ENCODE measurements at regions not wholly inside any gene's neighbourhood (a gene's known extent, or its start where the extent isn't known, plus 50 kb on each side); places are given as distances from the start of the nearest gene placed in this dataset.

DNA sequence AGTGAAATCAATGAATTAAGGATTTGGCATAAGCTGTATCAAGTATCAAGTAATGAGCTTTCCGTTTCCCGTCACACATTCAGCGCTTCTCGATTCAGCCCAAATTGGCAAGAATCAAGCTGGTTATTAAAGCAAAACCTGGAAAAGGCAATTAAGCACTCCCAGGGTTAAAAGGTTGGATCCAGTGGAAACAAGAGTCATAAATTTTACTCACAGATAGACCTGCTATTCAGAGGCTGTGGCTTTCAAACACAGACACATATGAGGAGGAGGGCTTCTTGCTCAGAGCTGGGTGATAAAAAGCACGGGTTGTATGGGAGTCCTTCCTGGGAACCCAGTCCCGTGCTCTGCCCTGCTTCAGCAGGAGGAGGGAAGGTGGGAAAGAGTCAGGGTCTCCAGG is 112.3 kb upstream of the CXCL14 start:
- Histone ChIP-seq H3K4me2 (no peak overlapping the region), H3K4me3 (no peak overlapping the region), H3K27ac (no peak overlapping the region), H3K4me1 (no peaks in the 10 kb centered on the region), H3K9me3 (no peaks in the 10 kb centered on the region)
- ChIA-PET CTCF (interaction anchor here (1.1 to 1.2 kb wide), 2 partner anchors 38 to 125 kb away, joined by 3 read pairs; no protein-coding TSS in a partner anchor), POLR2A (no interaction called here)
- no peak for DNase-seq (ENCODE audit: low read depth in 1 of 2, low spot score in 1 of 2)
- TF ChIP-seq, protein P1, sequence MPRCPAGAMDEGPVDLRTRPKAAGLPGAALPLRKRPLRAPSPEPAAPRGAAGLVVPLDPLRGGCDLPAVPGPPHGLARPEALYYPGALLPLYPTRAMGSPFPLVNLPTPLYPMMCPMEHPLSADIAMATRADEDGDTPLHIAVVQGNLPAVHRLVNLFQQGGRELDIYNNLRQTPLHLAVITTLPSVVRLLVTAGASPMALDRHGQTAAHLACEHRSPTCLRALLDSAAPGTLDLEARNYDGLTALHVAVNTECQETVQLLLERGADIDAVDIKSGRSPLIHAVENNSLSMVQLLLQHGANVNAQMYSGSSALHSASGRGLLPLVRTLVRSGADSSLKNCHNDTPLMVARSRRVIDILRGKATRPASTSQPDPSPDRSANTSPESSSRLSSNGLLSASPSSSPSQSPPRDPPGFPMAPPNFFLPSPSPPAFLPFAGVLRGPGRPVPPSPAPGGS (IDR thresholded peaks at IDR 0.05): no peak
- TF ChIP-seq NR3C1 (IDR thresholded peaks at IDR 0.05) (no peak), POLR2AphosphoS2 (conservative IDR thresholded peaks at IDR 0.05; ENCODE audit: low read length) (no peak), HOXB13 (CRISPR knock-in tag; IDR thresholded peaks at IDR 0.05; ENCODE audit: low read depth) (no peak), NPAS2 (CRISPR knock-in tag; IDR thresholded peaks at IDR 0.05; ENCODE audit: borderline replicate concordance) (no peak), POLR2A (IDR thresholded peaks at IDR 0.05; ENCODE audit: low read length) (no peak), ELK1 (IDR thresholded peaks at IDR 0.05; ENCODE audit: low read depth, low read length) (no peak), CEBPB (IDR thresholded peaks at IDR 0.05) (no peak), ZSCAN20 (CRISPR knock-in tag; IDR thresholded peaks at IDR 0.05) (no peak), ATOH8 (CRISPR knock-in tag; IDR thresholded peaks at IDR 0.05; ENCODE audit: low read depth) (no peak), GATA3 (IDR thresholded peaks at IDR 0.05; ENCODE audit: borderline replicate concordance) (no peak), MAFK (IDR thresholded peaks at IDR 0.05; ENCODE audit: partially characterized antibody) (no peak), KDM5A (IDR thresholded peaks at IDR 0.05) (no peak), BHLHE40 (IDR thresholded peaks at IDR 0.05; ENCODE audit: low read depth, low read length) (no peak)
- TF ChIP-seq, protein P2, sequence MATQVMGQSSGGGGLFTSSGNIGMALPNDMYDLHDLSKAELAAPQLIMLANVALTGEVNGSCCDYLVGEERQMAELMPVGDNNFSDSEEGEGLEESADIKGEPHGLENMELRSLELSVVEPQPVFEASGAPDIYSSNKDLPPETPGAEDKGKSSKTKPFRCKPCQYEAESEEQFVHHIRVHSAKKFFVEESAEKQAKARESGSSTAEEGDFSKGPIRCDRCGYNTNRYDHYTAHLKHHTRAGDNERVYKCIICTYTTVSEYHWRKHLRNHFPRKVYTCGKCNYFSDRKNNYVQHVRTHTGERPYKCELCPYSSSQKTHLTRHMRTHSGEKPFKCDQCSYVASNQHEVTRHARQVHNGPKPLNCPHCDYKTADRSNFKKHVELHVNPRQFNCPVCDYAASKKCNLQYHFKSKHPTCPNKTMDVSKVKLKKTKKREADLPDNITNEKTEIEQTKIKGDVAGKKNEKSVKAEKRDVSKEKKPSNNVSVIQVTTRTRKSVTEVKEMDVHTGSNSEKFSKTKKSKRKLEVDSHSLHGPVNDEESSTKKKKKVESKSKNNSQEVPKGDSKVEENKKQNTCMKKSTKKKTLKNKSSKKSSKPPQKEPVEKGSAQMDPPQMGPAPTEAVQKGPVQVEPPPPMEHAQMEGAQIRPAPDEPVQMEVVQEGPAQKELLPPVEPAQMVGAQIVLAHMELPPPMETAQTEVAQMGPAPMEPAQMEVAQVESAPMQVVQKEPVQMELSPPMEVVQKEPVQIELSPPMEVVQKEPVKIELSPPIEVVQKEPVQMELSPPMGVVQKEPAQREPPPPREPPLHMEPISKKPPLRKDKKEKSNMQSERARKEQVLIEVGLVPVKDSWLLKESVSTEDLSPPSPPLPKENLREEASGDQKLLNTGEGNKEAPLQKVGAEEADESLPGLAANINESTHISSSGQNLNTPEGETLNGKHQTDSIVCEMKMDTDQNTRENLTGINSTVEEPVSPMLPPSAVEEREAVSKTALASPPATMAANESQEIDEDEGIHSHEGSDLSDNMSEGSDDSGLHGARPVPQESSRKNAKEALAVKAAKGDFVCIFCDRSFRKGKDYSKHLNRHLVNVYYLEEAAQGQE (IDR thresholded peaks at IDR 0.05): no peak
- FAIRE-seq: no peak
- no peak for ATAC-seq
- WGBS (ENCODE audit: missing lambda C conversion rate): 49% methylated on average over 6 of the region's 6 CpGs

GRCh38 chr5:135690466-135690865 is 111.7 kb upstream of the CXCL14 start:
- TF ChIP-seq JUNB (IDR thresholded peaks at IDR 0.05) (no peak), EHMT2 (IDR thresholded peaks at IDR 0.05; ENCODE audit: low read depth) (no peak), MYC (IDR thresholded peaks at IDR 0.05; ENCODE audit: borderline replicate concordance, low read length) (no peak)
- Histone ChIP-seq H3K27ac (no peak overlapping the region), H3K9me3 (no peaks in the 10 kb centered on the region), H3K4me3 (no peak overlapping the region), H3K4me1 (no peaks in the 10 kb centered on the region), H3K4me2 (no peak overlapping the region)
- WGBS (ENCODE audit: missing lambda C conversion rate): 0% methylated on average over 2 of the region's 2 CpGs
- CTCF ChIA-PET: interaction anchor here (1.1 to 1.2 kb wide), 2 partner anchors 39 to 124 kb away, joined by 3 read pairs; no protein-coding TSS in a partner anchor
- no peak for FAIRE-seq
- ATAC-seq: no peak
- no peak for DNase-seq (ENCODE audit: low read depth in 1 of 2, low spot score in 1 of 2)
- POLR2A ChIA-PET: no interaction called here

DNA sequence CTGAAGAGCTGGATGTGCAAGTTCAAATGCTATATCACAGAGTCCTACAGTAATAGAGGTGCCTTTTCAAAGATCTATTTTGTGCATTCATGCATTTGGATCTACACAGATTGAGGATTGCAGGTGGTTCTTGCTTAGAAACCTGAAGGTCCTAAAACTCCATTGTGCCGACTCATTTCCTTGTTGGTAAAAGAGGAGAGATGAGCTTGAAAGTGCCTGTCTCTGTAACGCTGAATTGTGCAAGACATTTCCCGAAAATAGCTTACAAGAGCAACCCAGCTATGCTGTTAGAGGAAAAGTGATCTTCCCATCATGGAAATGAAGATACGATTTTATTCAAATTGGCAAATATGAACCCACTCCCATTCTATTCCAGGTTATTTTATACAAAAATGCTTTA is 110.7 kb upstream of the CXCL14 start:
- Histone ChIP-seq H3K4me1 (no peaks in the 10 kb centered on the region), H3K4me3 (no peak overlapping the region), H3K9me3 (no peaks in the 10 kb centered on the region), H3K4me2 (no peak overlapping the region), H3K27ac (no peak overlapping the region)
- 14% methylated on average over 4 of the region's 4 CpGs for WGBS (ENCODE audit: missing lambda C conversion rate)
- ChIA-PET POLR2A (no interaction called here), CTCF (no interaction called here)
- DNase-seq (ENCODE audit: low read depth in 1 of 2, low spot score in 1 of 2) (no peak), FAIRE-seq (no peak), ATAC-seq (no peak)
- no peak for TF ChIP-seq POLR2A (IDR thresholded peaks at IDR 0.05; ENCODE audit: low read length)
- TF ChIP-seq CHD2 (IDR thresholded peaks at IDR 0.05; ENCODE audit: low read length, partially characterized antibody): no peak
- TF ChIP-seq MAZ (IDR thresholded peaks at IDR 0.05; ENCODE audit: borderline replicate concordance, low read depth, low read length): no peak
- TF ChIP-seq JUN (IDR thresholded peaks at IDR 0.05): no peak
- TF ChIP-seq MYC (IDR thresholded peaks at IDR 0.05; ENCODE audit: borderline replicate concordance, low read length): no peak
- TF ChIP-seq ZNF302 (CRISPR knock-in tag; IDR thresholded peaks at IDR 0.05): no peak
- no peak for TF ChIP-seq KDM5A (IDR thresholded peaks at IDR 0.05)
- TF ChIP-seq, protein P1 (IDR thresholded peaks at IDR 0.05): no peak
- no peak for TF ChIP-seq ZSCAN20 (CRISPR knock-in tag; IDR thresholded peaks at IDR 0.05)
- TF ChIP-seq ESRRA (IDR thresholded peaks at IDR 0.05; ENCODE audit: borderline replicate concordance, low read length): no peak
- TF ChIP-seq HES2 (IDR thresholded peaks at IDR 0.05): no peak
- no peak for TF ChIP-seq SMC3 (IDR thresholded peaks at IDR 0.05)

All from A549 (cell line).